Stimulated activated CD4-positive, alpha-beta T cell treated with anti-CD3 and anti-CD28 coated beads, Interleukin-12 subunit alpha, Interleukin-12 subunit beta, amount 100 ng/mL, for 24 hours (primary cell): ENCODE measurements at regions not wholly inside any gene's neighbourhood (a gene's known extent, or its start where the extent isn't known, plus 50 kb on each side); places are given as distances from the start of the nearest gene placed in this dataset.
"Not testable (repeated sequence)": the region's sequence is repeated elsewhere in the genome, so short reads cannot be mapped to it uniquely, and the experiment has no call there.

Experiments
- DNase-seq, 2 experiments: peaks; one replicate each; pipeline ENCODE4 v3.0.0-alpha.2; 2020; ENCODE audit warnings: low read depth in 2 of 2

DNA sequence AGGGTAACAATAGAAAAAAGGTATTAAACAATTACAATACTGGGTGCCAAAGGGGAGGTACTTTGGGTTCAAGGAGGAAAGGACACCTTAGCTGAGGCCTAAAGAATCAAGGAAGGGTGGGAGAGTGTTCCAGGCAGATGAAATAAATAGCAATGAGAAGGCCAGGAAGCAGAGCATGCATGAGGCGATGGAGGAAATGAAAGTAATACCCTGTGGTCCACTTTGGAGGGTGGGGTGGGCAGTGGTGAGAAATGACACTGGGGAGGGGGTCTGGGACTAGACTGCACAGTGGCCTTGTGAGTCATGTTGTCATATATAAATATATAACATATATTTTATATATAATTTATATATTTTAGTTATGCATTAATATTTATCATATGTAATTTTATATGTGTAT lies 55.9 kb downstream of the BHLHE40 start:
- no peak for DNase-seq

DNA sequence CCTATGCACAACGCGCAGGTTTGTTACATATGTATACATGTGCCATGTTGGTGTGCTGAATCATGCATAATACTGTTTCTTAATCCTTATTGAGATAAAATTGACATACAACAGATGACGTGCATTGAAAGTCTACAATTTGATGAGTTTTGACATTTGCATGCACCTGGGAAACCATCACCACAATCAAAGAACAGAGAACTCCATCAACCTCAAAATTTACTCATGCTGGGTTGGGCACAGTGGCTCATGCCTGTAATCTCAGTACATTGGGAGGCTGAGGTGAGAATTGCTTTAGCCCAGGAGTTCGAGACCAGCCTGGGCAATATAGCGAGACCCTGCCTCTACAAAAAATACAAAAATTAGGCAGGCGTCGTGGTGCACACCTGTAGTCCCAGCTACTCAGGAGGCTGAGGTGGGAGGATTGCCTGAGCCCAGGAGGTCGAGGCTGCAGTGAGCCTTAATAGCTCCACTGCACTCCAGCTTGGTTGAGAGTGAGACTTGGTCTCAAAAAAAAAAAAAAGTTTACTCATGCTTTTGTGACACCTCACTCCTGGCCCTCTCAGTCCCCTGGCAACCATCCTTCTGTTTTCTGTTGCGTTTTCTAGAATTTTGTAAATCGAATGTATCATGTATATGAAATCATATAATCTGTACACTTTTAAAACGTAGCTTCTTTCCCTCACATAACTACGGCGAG lies 56.6 kb downstream of the BHLHE40 start:
- no peak for DNase-seq

DNA sequence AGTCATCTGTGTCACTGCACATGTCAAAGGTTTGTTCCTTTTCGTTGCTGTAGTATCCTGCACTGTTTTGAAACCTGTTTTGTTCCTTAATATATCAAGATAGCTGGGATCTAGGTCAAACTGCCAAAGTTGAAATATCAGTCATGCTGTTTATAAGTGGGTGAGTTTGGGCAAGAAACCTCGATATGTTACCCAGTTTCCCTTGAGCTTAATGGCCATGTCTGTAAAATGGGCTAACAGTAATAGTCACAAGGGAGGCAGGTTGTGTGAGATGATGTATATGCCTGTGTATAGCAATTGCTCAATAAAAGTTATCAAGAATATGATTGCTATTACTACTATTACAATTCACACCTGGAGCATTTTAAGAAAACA lies 57.1 kb downstream of the BHLHE40 start:
- no peak for DNase-seq

DNA sequence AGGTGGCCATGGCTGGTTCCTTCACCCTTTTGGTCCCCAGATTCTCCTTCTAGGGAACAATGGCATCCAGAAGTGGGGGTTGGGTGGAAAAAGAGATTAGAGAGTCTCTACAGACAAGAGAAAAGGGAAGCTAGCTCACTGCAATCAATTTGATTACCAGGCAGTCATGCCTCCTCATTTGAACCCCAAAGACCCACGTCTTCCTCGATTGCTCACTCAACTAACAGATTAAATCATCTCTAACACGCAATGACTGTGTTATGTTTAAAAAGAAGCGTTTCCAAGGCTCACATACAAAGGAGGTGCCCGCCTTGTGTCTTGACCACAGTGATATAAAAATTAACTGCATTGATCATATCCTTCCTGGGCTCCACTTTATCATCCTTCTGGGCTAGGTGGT lies 57.6 kb downstream of the BHLHE40 start:
- DNase-seq: no peak

GRCh38 chr3:5039585-5039984 lies 60.3 kb downstream of the BHLHE40 start:
- DNase-seq: no peak

DNA sequence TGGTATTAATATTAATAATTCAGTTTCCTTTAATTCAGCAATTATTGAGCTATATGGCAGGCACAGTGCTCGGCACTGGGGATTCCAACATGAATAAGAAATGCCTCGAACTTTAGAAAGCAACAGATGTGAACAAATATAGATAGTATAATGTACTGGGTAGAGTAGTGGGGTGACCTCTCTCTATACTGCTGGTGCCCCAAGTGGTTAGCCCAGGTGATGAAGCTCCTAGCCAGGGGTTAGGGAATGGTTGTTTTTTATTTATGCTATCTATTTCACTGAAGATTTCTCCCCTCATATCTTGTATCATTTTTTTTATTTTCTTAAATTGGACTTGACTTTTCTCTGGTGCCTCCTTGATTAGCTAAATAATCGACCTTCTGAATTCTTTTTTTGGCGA lies 62.1 kb downstream of the BHLHE40 start:
- no peak for DNase-seq

- DNase-seq: no peak
Observed at GRCh38 chr3:5045961-5046360, 66.7 kb downstream of the BHLHE40 start.

DNA sequence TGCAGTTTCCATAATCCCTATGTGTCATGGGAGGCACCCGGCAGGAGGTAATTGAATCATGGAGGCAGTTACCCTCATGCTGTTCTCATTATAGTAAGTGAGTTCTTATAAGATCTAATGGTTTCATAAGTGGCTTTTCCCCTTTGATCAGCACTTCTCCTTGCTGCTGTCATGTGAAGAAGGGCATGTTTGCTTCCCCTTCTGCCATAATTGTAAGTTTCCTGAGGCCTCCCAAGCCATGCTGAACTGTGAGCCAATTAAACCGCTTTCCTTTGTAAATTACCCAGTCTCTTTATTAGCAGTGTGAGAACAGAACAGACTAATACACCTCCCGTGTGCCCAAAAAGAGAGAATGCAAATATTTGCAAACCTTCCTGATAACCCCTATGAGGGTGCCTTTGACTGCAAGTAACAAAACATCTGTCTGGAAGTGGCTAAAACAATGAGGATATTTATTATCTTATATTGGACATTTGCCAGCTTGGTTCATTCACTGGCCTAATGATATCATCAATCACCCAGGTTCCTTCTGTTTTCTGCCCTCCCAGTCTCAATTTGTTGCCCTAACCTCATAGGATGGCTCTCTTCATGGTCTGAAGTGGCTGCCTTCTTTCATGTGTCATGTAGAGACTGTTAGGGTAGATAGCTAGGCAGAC lies 68.7 kb downstream of the BHLHE40 start:
- no peak for DNase-seq

DNA sequence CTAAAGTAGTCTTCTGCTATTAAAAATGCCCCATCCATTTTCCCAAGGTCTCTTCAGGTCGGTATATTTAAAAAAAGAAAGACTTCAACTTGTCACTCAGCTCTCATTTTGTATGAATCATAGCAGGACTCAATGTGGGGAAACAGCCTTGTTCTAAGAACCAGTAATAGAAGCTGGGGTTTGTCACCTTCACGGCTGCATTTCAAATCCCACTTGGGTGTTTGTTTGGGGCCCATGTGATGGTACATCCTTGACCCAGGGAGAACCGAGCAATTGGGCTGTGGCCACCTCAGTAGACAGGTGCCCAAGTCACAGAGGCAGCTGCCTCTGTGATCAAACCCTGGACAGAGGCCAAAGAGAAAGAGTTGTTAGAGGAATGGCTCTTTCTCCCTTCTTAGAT lies 70.3 kb upstream of the ARL8B start:
- no peak for DNase-seq

GRCh38 chr3:5052247-5052646 lies 69.8 kb upstream of the ARL8B start:
- DNase-seq: no peak

- no peak for DNase-seq
Observed at GRCh38 chr3:5053021-5053831, 68.9 kb upstream of the ARL8B start.

DNA sequence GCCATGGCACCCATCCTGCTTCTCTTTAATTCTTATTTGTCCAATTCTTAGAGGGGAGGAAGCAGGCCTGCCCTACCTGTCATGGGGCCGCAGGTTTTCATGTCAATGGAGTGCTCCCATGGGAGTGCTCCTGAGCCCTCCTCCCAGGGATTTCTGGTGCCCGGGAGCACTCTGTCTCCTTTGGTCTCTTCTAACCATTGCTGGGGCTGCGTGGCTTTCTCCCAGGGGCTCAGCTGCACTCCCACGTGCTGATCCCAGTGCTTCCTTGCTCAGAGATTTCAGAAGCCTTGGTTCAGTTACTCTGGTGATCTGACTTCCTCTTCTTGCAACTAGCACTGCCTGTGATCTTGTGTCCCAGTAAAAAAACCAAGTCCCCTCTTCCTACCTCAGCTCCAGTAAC lies 68.0 kb upstream of the ARL8B start:
- no peak for DNase-seq

GRCh38 chr3:5054579-5054978 lies 67.5 kb upstream of the ARL8B start:
- DNase-seq: not testable (repeated sequence)

GRCh38 chr3:5055357-5056110 lies 66.6 kb upstream of the ARL8B start:
- DNase-seq: no peak

- DNase-seq: no peak
Observed at GRCh38 chr3:5056111-5056391, 66.0 kb upstream of the ARL8B start.

GRCh38 chr3:5057272-5057671 lies 64.8 kb upstream of the ARL8B start:
- no peak for DNase-seq

- DNase-seq: peak; percentile 41 to 62
Observed at GRCh38 chr3:5057857-5058324, 64.2 kb upstream of the ARL8B start.

- no peak for DNase-seq
Observed at GRCh38 chr3:5058471-5058951, 63.6 kb upstream of the ARL8B start.

DNA sequence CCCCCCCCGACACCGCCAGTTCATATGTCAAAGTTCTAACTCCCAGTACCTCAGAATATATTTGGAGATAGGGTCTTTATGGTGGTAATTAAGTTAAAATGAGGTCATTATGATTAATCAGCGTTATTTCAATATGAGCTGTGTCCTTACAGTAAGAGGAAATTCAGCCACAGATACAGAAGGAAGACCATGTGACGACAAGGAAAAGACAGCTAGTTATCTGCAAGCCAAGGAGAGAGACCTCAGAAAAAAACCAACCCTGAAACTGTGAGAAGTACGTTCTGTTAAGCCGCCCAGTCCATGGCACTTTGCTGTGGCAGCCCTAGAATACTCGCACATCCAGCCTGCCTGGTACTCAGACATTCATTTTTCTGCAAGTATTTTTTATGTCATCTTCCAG lies 62.3 kb upstream of the ARL8B start:
- DNase-seq: no peak

GRCh38 chr3:5061218-5061569 lies 60.9 kb upstream of the ARL8B start:
- no peak for DNase-seq

DNA sequence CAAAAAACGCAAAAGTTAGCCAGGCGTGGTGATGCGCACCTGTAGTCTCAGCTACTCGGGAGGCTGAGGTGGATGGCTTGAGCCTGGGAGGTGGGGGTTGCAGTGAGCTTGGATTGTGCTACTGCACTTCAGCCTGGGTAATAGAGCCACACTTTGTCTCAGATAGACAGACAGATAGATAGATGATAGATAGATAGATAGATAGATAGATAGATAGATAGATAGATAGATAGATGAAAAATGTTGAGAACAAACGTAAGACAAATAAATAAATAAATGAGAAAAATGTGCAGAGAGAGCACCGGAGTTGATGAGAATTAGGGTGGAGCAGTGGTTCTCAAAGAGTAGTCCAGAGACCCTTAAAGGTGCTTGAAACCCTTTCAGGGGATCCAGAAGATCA lies 58.4 kb upstream of the ARL8B start:
- no peak for DNase-seq

- DNase-seq: no peak
Observed at GRCh38 chr3:5068531-5069050, 53.5 kb upstream of the ARL8B start.
